GM10266 (cell line): ENCODE measurements at regions not wholly inside any gene's neighbourhood (a gene's known extent, or its start where the extent isn't known, plus 50 kb on each side); places are given as distances from the start of the nearest gene placed in this dataset.
A peak's percentile ranks its signal among the peaks of the same experiment; 100 is the strongest.
"Not testable (repeated sequence)": the region's sequence is repeated elsewhere in the genome, so short reads cannot be mapped to it uniquely, and the experiment has no call there.

Source experiments
- DNase-seq: peaks from one replicate; pipeline ENCODE4 v3.0.0; 2012; ENCODE audit errors: extremely low spot score
- TF ChIP-seq, protein P1 (sequence below): IDR thresholded peaks from 2 replicates; pipeline ENCODE4 v1.5.1; 2012; ENCODE audit warnings: mild to moderate bottlenecking, low read depth; ENCODE audit not compliant: control insufficient read depth, insufficient read depth; ENCODE audit errors: missing control alignments

DNA sequence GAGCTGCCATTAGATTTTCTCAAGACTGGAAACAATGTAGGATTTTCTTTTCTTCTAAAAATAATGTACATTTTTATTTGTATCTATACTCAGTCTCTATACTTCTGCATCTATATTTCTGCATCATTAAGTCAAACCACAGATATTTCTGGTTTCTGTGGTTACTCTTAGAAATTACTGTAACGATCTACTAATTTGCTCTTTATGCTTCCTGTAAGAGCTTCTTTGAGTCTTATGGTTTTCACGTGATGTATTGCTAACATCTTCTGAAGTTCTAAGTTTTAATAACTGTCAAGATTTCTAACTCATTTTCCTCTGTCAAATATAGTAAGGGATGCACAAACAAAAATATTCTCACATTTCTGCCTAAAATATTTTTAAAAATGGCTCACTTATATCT lies 1144.5 kb downstream of the HACE1 start:
- TF ChIP-seq, protein P1, sequence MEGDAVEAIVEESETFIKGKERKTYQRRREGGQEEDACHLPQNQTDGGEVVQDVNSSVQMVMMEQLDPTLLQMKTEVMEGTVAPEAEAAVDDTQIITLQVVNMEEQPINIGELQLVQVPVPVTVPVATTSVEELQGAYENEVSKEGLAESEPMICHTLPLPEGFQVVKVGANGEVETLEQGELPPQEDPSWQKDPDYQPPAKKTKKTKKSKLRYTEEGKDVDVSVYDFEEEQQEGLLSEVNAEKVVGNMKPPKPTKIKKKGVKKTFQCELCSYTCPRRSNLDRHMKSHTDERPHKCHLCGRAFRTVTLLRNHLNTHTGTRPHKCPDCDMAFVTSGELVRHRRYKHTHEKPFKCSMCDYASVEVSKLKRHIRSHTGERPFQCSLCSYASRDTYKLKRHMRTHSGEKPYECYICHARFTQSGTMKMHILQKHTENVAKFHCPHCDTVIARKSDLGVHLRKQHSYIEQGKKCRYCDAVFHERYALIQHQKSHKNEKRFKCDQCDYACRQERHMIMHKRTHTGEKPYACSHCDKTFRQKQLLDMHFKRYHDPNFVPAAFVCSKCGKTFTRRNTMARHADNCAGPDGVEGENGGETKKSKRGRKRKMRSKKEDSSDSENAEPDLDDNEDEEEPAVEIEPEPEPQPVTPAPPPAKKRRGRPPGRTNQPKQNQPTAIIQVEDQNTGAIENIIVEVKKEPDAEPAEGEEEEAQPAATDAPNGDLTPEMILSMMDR: no peak
- no peak for DNase-seq

DNA sequence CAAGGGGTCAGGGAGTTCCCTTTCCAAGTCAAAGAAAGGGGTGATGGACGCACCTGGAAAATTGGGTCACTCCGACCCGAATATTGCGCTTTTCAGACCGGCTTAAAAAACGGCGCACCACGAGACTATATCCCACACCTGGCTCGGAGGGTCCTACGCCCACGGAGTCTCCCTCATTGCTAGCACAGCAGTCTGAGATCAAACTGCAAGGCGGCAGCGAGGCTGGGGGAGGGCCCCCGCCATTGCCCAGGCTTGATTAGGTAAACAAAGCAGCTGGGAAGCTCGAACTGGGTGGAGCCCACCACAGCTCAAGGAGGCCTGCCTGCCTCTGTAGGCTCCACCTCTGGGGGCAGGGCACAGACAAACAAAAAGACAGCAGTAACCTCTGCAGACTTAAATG lies 1150.5 kb downstream of the HACE1 start:
- DNase-seq: not testable (repeated sequence)

DNA sequence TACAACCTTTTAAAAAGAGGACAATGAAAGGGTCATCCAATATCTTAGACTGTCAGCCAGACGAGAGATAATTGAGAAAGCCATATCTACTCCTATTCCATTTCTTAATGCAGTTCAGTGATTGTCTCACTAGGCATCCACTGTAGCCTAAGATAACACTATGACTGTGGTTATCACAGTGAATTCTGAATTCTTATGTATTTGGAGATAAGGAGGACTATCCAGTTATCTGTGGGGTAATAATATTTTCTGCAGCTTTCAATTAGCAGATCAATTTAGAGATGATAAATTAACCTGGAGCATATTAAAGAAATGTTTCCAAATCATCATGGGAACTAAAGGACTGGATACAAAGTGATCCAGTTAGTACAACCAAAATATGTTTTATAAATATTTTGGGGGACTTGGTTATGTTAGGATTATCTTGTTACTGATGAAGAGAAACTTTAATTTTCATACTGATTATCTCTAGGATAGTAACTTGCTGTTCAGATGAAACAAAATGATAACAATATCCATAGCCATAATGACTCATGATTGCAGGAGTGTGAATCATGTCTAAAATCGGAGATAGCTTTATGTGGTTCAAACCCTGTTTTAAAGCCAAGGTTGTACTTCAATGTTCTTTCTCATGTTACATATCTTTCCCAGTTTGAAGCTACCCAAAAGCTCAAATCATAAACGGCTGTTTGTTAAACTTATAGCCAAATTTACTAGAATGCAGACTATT lies 1152.0 kb downstream of the HACE1 start:
- DNase-seq: peak; percentile 6
- TF ChIP-seq, protein P1: no peak

DNA sequence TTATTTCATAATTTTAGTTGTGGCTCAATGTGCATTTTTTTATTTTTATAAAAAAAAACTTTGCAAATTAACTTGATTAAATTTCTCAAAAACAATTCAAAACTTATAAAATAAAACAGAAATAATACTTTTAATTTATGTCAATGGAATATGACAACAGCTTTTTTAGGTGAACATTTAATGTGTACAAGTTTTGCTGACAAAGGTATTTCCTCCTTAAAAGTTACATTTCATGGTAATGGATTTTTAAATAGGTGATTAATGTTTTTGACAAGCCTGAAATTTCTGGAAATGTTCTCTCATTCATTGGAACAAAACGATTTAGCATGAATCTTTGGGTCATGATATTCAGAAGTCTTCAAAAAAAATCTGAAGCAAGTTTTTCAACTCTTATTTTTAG lies 1160.0 kb downstream of the HACE1 start:
- TF ChIP-seq, protein P1: no peak
- DNase-seq: no peak

DNA sequence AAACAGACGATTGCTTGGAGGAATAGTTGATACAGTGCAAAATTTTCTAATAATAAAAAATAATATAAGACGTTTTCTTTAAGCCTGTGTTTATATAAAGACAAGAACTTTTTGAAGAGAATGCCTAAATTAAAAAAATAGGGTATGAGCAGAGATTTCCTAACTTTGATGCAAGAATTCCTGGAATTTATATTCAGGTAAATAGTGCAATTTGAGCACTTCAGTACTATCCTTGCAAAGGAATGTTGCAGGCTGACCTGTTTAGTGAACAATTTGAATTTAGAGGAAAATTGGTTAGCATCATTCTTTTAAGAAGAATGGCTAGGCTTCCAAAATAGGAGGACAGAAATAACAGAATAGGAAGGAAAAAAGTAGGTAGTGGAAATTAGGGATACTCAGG lies 1172.3 kb downstream of the HACE1 start:
- TF ChIP-seq, protein P1: no peak
- DNase-seq: no peak

DNA sequence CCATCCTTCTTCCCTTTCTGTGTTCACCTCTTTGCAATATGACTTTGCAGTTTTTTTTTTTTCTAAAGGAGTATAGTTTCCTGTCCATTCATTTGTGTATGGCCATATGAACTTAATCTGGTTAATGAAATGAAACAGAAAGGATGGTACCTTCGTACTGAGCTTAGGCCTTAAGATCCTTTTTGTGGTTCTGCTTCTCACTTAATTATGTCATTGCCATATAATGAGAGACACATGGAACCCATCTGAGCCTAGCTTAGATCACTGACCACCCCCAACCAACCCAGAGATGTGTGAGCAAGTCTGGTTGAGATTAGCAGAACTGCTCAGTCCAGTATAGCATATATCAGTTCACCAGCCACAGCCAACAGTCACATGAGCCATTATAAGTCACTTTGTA lies 1179.6 kb downstream of the HACE1 start:
- DNase-seq: no peak

DNA sequence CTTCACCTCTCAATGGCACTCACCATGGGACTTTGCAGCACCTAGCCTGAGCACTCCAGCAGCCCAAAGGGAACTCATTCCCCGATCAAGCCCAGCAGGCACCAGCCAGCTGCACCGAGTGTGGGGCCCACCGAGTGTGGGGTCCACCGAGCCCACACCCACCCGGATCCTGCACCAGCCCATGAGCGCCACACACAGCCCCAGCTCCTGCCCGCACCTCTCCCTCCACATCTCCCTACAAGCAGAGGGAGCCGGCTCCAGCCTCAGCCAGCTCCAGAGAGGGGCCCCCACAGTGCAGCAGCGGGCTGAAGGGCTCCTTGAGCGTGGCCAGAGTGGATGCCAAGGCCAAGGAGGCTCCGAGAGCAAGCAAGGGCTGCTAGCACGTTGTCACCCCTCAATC lies 1182.4 kb downstream of the HACE1 start:
- DNase-seq: no peak
- TF ChIP-seq, protein P1: no peak

More for the DNA sequence above, 1179.6 kb downstream of the HACE1 start:
- TF ChIP-seq, protein P1: no peak
